Prostate gland (tissue), 2 donors: ENCODE measurements at regions not wholly inside any gene's neighbourhood (a gene's known extent, or its start where the extent isn't known, plus 50 kb on each side); places are given as distances from the start of the nearest gene placed in this dataset.

Source experiments
- CTCF ChIP-seq, 4 experiments: fragments of 200-600 bp in 2 of 4; fragments of 450-650 bp in 2 of 4; sonication (generic) in 2 of 4; IDR thresholded peaks; 1 replicate in 3 of 4; 2 replicates in 1 of 4; pipeline ENCODE4 v1.5.1; 2016 to 2019; ENCODE audit warnings: antibody characterized with exemption in 4 of 4, mild to moderate bottlenecking in 2 of 4, moderate library complexity in 2 of 4
- POLR2A ChIP-seq: fragments of 450-650 bp; IDR thresholded peaks from one replicate; pipeline ENCODE4 v1.6.1; 2016; ENCODE audit warnings: antibody characterized with exemption, mild to moderate bottlenecking
- POLR2AphosphoS5 ChIP-seq: sonication (generic); formaldehyde crosslinking; IDR thresholded peaks from one replicate; pipeline ENCODE4 v1.6.1; 2017; ENCODE audit warnings: antibody characterized with exemption

GRCh38 chr6:145349950-145350510 is 385.3 kb downstream of the EPM2A start:
- no peak for TF ChIP-seq CTCF (IDR thresholded peaks at IDR 0.05)
- no peak for TF ChIP-seq POLR2A
- no peak for TF ChIP-seq POLR2AphosphoS5
